ENCODE measurements at regions not wholly inside any gene's neighbourhood (a gene's known extent, or its start where the extent isn't known, plus 50 kb on each side); places are given as distances from the start of the nearest gene placed in this dataset.

GRCh38 chr17:77485089-77485833 lies 344.5 kb downstream of the SEC14L1 start:
- no peaks in the 10 kb centered on the region for H3K9me3 ChIP-seq (ENCODE audit: insufficient read depth, low read length)
- H2AFZ ChIP-seq (ENCODE audit: low read depth, low read length) = no peak overlapping the region
- H3K9ac ChIP-seq (ENCODE audit: low read length) = no peak overlapping the region
- H3K4me2 ChIP-seq (ENCODE audit: low read length) = no peak overlapping the region
- TF ChIP-seq EZH2phosphoT487 (IDR thresholded peaks at IDR 0.05; ENCODE audit: low read depth) (no peak), CTCF (IDR thresholded peaks at IDR 0.05; ENCODE audit: low read depth, low read length) (no peak)
- peaks cover 9% of the 10 kb centered on the region for H3K36me3 ChIP-seq (replicated peaks; ENCODE audit: low read depth, low read length)
- no peaks in the 10 kb centered on the region for H4K20me1 ChIP-seq (ENCODE audit: insufficient read depth, low read length)
- H3K79me2 ChIP-seq (ENCODE audit: low read length) = no peaks in the 10 kb centered on the region
- no peak overlapping the region for H3K27ac ChIP-seq (ENCODE audit: low read length)
- H3K4me1 ChIP-seq (ENCODE audit: low read length) = no peaks in the 10 kb centered on the region
- no peaks in the 10 kb centered on the region for H3K27me3 ChIP-seq (ENCODE audit: low read depth, low read length)
- H3K4me3 ChIP-seq (ENCODE audit: low read length) = no peak overlapping the region

- no peak overlapping the region for H3K9ac ChIP-seq (ENCODE audit: low read length)
- H3K79me2 ChIP-seq (ENCODE audit: low read length) = no peaks in the 10 kb centered on the region
- no peak overlapping the region for H2AFZ ChIP-seq (ENCODE audit: low read depth, low read length)
- no peak overlapping the region for H3K4me2 ChIP-seq (ENCODE audit: low read length)
- TF ChIP-seq CTCF (IDR thresholded peaks at IDR 0.05; ENCODE audit: low read depth, low read length) (no peak), EZH2phosphoT487 (IDR thresholded peaks at IDR 0.05; ENCODE audit: low read depth) (no peak)
- no peaks in the 10 kb centered on the region for H3K9me3 ChIP-seq (ENCODE audit: insufficient read depth, low read length)
- no peaks in the 10 kb centered on the region for H4K20me1 ChIP-seq (ENCODE audit: insufficient read depth, low read length)
- peaks cover 9% of the 10 kb centered on the region for H3K36me3 ChIP-seq (replicated peaks; ENCODE audit: low read depth, low read length)
- no peak overlapping the region for H3K27ac ChIP-seq (ENCODE audit: low read length)
- H3K4me3 ChIP-seq (ENCODE audit: low read length) = no peak overlapping the region
- H3K4me1 ChIP-seq (ENCODE audit: low read length) = peaks cover 6% of the 10 kb centered on the region
- H3K27me3 ChIP-seq (ENCODE audit: low read depth, low read length) = no peaks in the 10 kb centered on the region
These were observed 346.5 kb downstream of the SEC14L1 start for GRCh38 chr17:77487211-77487629.

GRCh38 chr17:77487677-77488530 lies 347.1 kb downstream of the SEC14L1 start:
- Histone ChIP-seq H3K36me3 (replicated peaks; ENCODE audit: low read depth, low read length) (peaks cover 9% of the 10 kb centered on the region), H3K9me3 (ENCODE audit: insufficient read depth, low read length) (no peaks in the 10 kb centered on the region), H3K9ac (ENCODE audit: low read length) (no peak overlapping the region), H3K4me1 (ENCODE audit: low read length) (peaks cover 6% of the 10 kb centered on the region), H3K27ac (ENCODE audit: low read length) (no peak overlapping the region), H3K4me2 (ENCODE audit: low read length) (no peak overlapping the region), H3K79me2 (ENCODE audit: low read length) (no peaks in the 10 kb centered on the region), H4K20me1 (ENCODE audit: insufficient read depth, low read length) (no peaks in the 10 kb centered on the region), H3K27me3 (ENCODE audit: low read depth, low read length) (no peaks in the 10 kb centered on the region), H3K4me3 (ENCODE audit: low read length) (no peak overlapping the region), H2AFZ (ENCODE audit: low read depth, low read length) (no peak overlapping the region)
- TF ChIP-seq CTCF (IDR thresholded peaks at IDR 0.05; ENCODE audit: low read depth, low read length) = no peak
- no peak for TF ChIP-seq EZH2phosphoT487 (IDR thresholded peaks at IDR 0.05; ENCODE audit: low read depth)

- H3K4me1 ChIP-seq (ENCODE audit: low read length) = peaks cover 6% of the 10 kb centered on the region
- H3K27ac ChIP-seq (ENCODE audit: low read length) = no peak overlapping the region
- H3K79me2 ChIP-seq (ENCODE audit: low read length) = no peaks in the 10 kb centered on the region
- no peak overlapping the region for H3K9ac ChIP-seq (ENCODE audit: low read length)
- H3K4me2 ChIP-seq (ENCODE audit: low read length) = no peak overlapping the region
- TF ChIP-seq EZH2phosphoT487 (IDR thresholded peaks at IDR 0.05; ENCODE audit: low read depth) = no peak
- no peaks in the 10 kb centered on the region for H4K20me1 ChIP-seq (ENCODE audit: insufficient read depth, low read length)
- H3K36me3 ChIP-seq (replicated peaks; ENCODE audit: low read depth, low read length) = peaks cover 9% of the 10 kb centered on the region
- H3K4me3 ChIP-seq (ENCODE audit: low read length) = no peak overlapping the region
- no peaks in the 10 kb centered on the region for H3K9me3 ChIP-seq (ENCODE audit: insufficient read depth, low read length)
- H3K27me3 ChIP-seq (ENCODE audit: low read depth, low read length) = no peaks in the 10 kb centered on the region
- no peak overlapping the region for H2AFZ ChIP-seq (ENCODE audit: low read depth, low read length)
These were observed 347.9 kb downstream of the SEC14L1 start for GRCh38 chr17:77488531-77489238.

Data from OCI-LY3 (cell line).